Adrenal gland (tissue), 5 donors: ENCODE measurements at regions not wholly inside any gene's neighbourhood (a gene's known extent, or its start where the extent isn't known, plus 50 kb on each side); places are given as distances from the start of the nearest gene placed in this dataset.

Experiments used
- POLR2A ChIP-seq, 2 donors: fragments of 450-650 bp; IDR thresholded peaks; one replicate each; pipeline ENCODE4 v1.6.1; 2017; ENCODE audit warnings: antibody characterized with exemption in 2 of 2, mild to moderate bottlenecking in 2 of 2, moderate library complexity in 1 of 2
- TF ChIP-seq, protein P1 (sequence below), 6 experiments: fragments of 450-650 bp in 4 of 6; fragments of 200-600 bp in 2 of 6; sonication (generic) in 1 of 6; IDR thresholded peaks; 1 replicate in 5 of 6; 2 replicates in 1 of 6; pipeline versions ENCODE4 v1.5.1 to v1.8.0; 2016 to 2021; ENCODE audit warnings: antibody characterized with exemption in 6 of 6, mild to moderate bottlenecking in 2 of 6, moderate library complexity in 1 of 6
- donor health status: DM: no; HTN: no; CAD: no.

DNA sequence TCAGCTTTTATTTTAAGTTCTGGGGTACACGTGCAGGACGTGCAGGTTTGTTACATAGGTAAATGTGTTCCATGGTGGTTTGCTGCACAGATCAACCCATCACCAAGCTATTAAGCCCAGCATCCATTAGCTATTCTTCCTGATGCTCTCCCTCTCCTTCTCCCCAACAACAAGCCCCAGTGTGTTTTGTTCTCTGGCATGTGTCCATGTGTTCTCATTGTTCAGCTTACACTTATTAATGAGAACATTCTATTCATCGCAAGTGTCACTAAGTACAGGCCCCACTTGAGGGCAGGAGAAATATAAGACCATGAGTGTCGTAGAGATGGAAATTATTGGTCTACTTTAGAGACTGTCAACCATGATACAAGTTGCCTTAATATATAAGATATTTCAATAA, 615.1 kb downstream of the CDH8 start:
- TF ChIP-seq POLR2A (IDR thresholded peaks at IDR 0.05), result no peak
- TF ChIP-seq, protein P1, sequence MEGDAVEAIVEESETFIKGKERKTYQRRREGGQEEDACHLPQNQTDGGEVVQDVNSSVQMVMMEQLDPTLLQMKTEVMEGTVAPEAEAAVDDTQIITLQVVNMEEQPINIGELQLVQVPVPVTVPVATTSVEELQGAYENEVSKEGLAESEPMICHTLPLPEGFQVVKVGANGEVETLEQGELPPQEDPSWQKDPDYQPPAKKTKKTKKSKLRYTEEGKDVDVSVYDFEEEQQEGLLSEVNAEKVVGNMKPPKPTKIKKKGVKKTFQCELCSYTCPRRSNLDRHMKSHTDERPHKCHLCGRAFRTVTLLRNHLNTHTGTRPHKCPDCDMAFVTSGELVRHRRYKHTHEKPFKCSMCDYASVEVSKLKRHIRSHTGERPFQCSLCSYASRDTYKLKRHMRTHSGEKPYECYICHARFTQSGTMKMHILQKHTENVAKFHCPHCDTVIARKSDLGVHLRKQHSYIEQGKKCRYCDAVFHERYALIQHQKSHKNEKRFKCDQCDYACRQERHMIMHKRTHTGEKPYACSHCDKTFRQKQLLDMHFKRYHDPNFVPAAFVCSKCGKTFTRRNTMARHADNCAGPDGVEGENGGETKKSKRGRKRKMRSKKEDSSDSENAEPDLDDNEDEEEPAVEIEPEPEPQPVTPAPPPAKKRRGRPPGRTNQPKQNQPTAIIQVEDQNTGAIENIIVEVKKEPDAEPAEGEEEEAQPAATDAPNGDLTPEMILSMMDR (IDR thresholded peaks at IDR 0.05), result no peak
